ENCODE measurements at regions not wholly inside any gene's neighbourhood (a gene's known extent, or its start where the extent isn't known, plus 50 kb on each side); places are given as distances from the start of the nearest gene placed in this dataset.

- Histone ChIP-seq H3K27me3 (no peaks in the 10 kb centered on the region), H3K4me1 (no peaks in the 10 kb centered on the region), H3K9me3 (no peaks in the 10 kb centered on the region), H3K4me3 (no peak overlapping the region), H3K27ac (no peak overlapping the region), H3K36me3 (no peaks in the 10 kb centered on the region)
- no peak for TF ChIP-seq CTCF (IDR thresholded peaks at IDR 0.05)
- DNase-seq (ENCODE audit: low spot score in 2 of 2): no peak
- 87% methylated on average over 5 of the region's 5 CpGs for WGBS
Measured at GRCh38 chr20:40104959-40105358, 584.1 kb downstream of the MAFB start.

DNA sequence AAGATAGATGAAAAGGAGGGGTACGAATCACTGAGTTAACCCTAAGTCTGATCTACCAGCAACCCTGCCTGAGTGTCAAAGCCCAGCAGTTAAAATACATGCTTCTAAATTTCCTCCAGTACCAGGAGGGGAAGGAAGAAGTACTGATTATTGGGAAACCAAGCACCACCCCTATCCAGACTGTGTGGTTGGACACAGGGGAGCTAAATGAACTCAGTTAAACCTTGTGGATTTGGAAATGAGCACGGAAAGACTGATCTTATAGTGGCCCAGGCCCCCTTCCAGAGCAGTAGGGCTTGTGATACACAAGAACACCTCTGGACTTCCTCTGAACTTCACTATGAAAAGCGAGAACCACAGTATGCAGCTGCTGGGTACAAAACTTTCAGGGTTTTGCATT is 585.6 kb downstream of the MAFB start:
- H3K27ac ChIP-seq: no peak overlapping the region
- no peaks in the 10 kb centered on the region for H3K4me1 ChIP-seq
- no peak overlapping the region for H3K4me3 ChIP-seq
- WGBS: 79% methylated on average over 3 of the region's 3 CpGs
- DNase-seq (ENCODE audit: low spot score in 2 of 2): no peak
- no peaks in the 10 kb centered on the region for H3K9me3 ChIP-seq
- no peaks in the 10 kb centered on the region for H3K27me3 ChIP-seq
- TF ChIP-seq CTCF (IDR thresholded peaks at IDR 0.05) (no peak), EP300 (IDR thresholded peaks at IDR 0.05) (no peak), POLR2AphosphoS5 (IDR thresholded peaks at IDR 0.05) (no peak), POLR2A (IDR thresholded peaks at IDR 0.05) (no peak)
- H3K36me3 ChIP-seq: no peaks in the 10 kb centered on the region

GRCh38 chr20:40101560-40101959 is 587.5 kb downstream of the MAFB start:
- no peak for TF ChIP-seq EP300 (IDR thresholded peaks at IDR 0.05)
- no peak for TF ChIP-seq CTCF (IDR thresholded peaks at IDR 0.05)
- no peak for TF ChIP-seq POLR2A (IDR thresholded peaks at IDR 0.05)
- no peak for TF ChIP-seq POLR2AphosphoS5 (IDR thresholded peaks at IDR 0.05)
- H3K4me1 ChIP-seq: no peaks in the 10 kb centered on the region
- DNase-seq (ENCODE audit: low spot score in 2 of 2): no peak
- no peaks in the 10 kb centered on the region for H3K36me3 ChIP-seq
- no peak overlapping the region for H3K27ac ChIP-seq
- WGBS: 77% methylated on average over 4 of the region's 4 CpGs
- no peak overlapping the region for H3K4me3 ChIP-seq
- H3K9me3 ChIP-seq: no peaks in the 10 kb centered on the region
- no peaks in the 10 kb centered on the region for H3K27me3 ChIP-seq

GRCh38 chr20:40100261-40100660 is 588.8 kb downstream of the MAFB start:
- H3K9me3 ChIP-seq: no peaks in the 10 kb centered on the region
- H3K4me3 ChIP-seq: no peak overlapping the region
- H3K27me3 ChIP-seq: no peaks in the 10 kb centered on the region
- H3K27ac ChIP-seq: no peak overlapping the region
- H3K36me3 ChIP-seq: no peaks in the 10 kb centered on the region
- TF ChIP-seq POLR2AphosphoS5 (IDR thresholded peaks at IDR 0.05) (no peak), POLR2A (IDR thresholded peaks at IDR 0.05) (no peak), CTCF (IDR thresholded peaks at IDR 0.05) (no peak), EP300 (IDR thresholded peaks at IDR 0.05) (no peak)
- H3K4me1 ChIP-seq: no peaks in the 10 kb centered on the region
- DNase-seq (ENCODE audit: low spot score in 2 of 2): no peak
- 73% methylated on average over 3 of the region's 3 CpGs for WGBS

- Histone ChIP-seq H3K9me3 (no peaks in the 10 kb centered on the region), H3K4me3 (no peak overlapping the region), H3K27ac (no peak overlapping the region), H3K4me1 (no peaks in the 10 kb centered on the region), H3K36me3 (no peaks in the 10 kb centered on the region), H3K27me3 (no peaks in the 10 kb centered on the region)
- TF ChIP-seq CTCF (IDR thresholded peaks at IDR 0.05) (no peak), POLR2AphosphoS5 (IDR thresholded peaks at IDR 0.05) (no peak), EP300 (IDR thresholded peaks at IDR 0.05) (no peak)
- 14% methylated on average over 2 of the region's 2 CpGs for WGBS
- DNase-seq (ENCODE audit: low spot score in 2 of 2): no peak
Measured at GRCh38 chr20:40090236-40090635, 598.8 kb downstream of the MAFB start.
